HG03135 (cell line): ENCODE measurements at regions not wholly inside any gene's neighbourhood (a gene's known extent, or its start where the extent isn't known, plus 50 kb on each side); places are given as distances from the start of the nearest gene placed in this dataset.

Experiments
- ATAC-seq: cut with Tn5 transposase; IDR thresholded peaks from one replicate; pipeline ENCODE4 v1.9.1; 2021; ENCODE audit warnings: mild to moderate bottlenecking, moderate library complexity; ENCODE audit not compliant: unreplicated experiment

GRCh38 chr3:135719449-135719848, 246.1 kb upstream of the PPP2R3A start:
- ATAC-seq: no peak

GRCh38 chr3:135728007-135728721, 237.4 kb upstream of the PPP2R3A start:
- ATAC-seq: no peak

GRCh38 chr3:135731546-135731945, 234.0 kb upstream of the PPP2R3A start:
- ATAC-seq: no peak

GRCh38 chr3:135736740-135737139, 228.8 kb upstream of the PPP2R3A start:
- ATAC-seq: no peak

GRCh38 chr3:135739779-135740178, 225.7 kb upstream of the PPP2R3A start:
- no peak for ATAC-seq

GRCh38 chr3:135740211-135740610, 225.3 kb upstream of the PPP2R3A start:
- no peak for ATAC-seq

GRCh38 chr3:135740751-135741150, 224.8 kb upstream of the PPP2R3A start:
- ATAC-seq: no peak

- no peak for ATAC-seq
Observed at GRCh38 chr3:135751991-135752390, 213.5 kb upstream of the PPP2R3A start.

GRCh38 chr3:135752851-135753250, 212.7 kb upstream of the PPP2R3A start:
- no peak for ATAC-seq

- ATAC-seq: no peak
Observed at GRCh38 chr3:135753506-135753905, 212.0 kb upstream of the PPP2R3A start.

GRCh38 chr3:135755330-135756105, 210.0 kb upstream of the PPP2R3A start:
- no peak for ATAC-seq

GRCh38 chr3:135756106-135756668, 209.3 kb upstream of the PPP2R3A start:
- ATAC-seq: no peak

- no peak for ATAC-seq
Observed at GRCh38 chr3:135757421-135757820, 208.1 kb upstream of the PPP2R3A start.

GRCh38 chr3:135758961-135759360, 206.6 kb upstream of the PPP2R3A start:
- no peak for ATAC-seq

- ATAC-seq: no peak
Observed at GRCh38 chr3:135759651-135760050, 205.9 kb upstream of the PPP2R3A start.

GRCh38 chr3:135760581-135760980, 204.9 kb upstream of the PPP2R3A start:
- no peak for ATAC-seq

GRCh38 chr3:135762188-135762856, 203.2 kb upstream of the PPP2R3A start:
- no peak for ATAC-seq

GRCh38 chr3:135766115-135766514, 199.4 kb upstream of the PPP2R3A start:
- no peak for ATAC-seq

- no peak for ATAC-seq
Observed at GRCh38 chr3:135771760-135772159, 193.8 kb upstream of the PPP2R3A start.

GRCh38 chr3:135779024-135779423, 186.5 kb upstream of the PPP2R3A start:
- ATAC-seq: no peak

GRCh38 chr3:135779590-135780235, 185.8 kb upstream of the PPP2R3A start:
- no peak for ATAC-seq
